ENCODE measurements at regions not wholly inside any gene's neighbourhood (a gene's known extent, or its start where the extent isn't known, plus 50 kb on each side); places are given as distances from the start of the nearest gene placed in this dataset.

DNA sequence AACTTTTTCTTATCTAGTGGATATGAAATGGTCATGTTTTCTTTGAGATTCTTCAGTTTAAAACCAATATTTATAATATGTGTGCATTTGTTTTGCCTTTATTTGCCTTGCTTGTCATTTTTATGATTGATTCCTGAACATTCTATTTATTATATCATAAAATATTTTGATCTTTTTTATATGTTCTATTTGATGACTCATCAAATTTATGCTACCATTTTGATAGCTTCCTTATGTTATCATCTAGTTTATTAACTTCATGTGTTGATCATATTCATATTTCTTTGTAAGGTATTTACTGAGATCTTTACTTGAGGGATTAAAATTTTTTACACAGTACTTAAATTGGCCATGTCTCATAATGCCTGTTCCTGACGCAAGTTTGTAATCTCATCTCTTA lies 1650.0 kb downstream of the AMY1C start:
- Histone ChIP-seq H3K14ac (ENCODE audit: low read length) (no peak overlapping the region), H2AFZ (ENCODE audit: low read length) (no peak overlapping the region), H3K36me3 (replicated peaks in 1 of 2; ENCODE audit: control insufficient read depth in 2 of 2, insufficient read depth in 2 of 2, low read length in 2 of 2) (no peaks in the 10 kb centered on the region), H3K4ac (ENCODE audit: low read length) (no peak overlapping the region), H3K9me3 (replicated peaks in 1 of 2; ENCODE audit: control insufficient read depth in 2 of 2, insufficient read depth in 1 of 2, low read depth in 1 of 2, low read length in 2 of 2) (peaks cover 0 to 2% of the 10 kb centered on the region in 2 donors), H2BK12ac (ENCODE audit: low read length) (no peak overlapping the region), H3K18ac (ENCODE audit: low read length) (no peak overlapping the region), H3K4me2 (ENCODE audit: insufficient read depth, low read length, poor library complexity, severe bottlenecking) (no peak overlapping the region), H3K27me3 (ENCODE audit: control insufficient read depth in 3 of 3, insufficient read depth in 3 of 3, low read depth in 1 of 3, low read length in 3 of 3) (no peaks in the 10 kb centered on the region), H3K4me1 (ENCODE audit: control insufficient read depth in 2 of 2, insufficient read depth in 1 of 2, low read depth in 1 of 2, low read length in 2 of 2) (no peaks in the 10 kb centered on the region), H3K23ac (ENCODE audit: low read depth, low read length, poor library complexity) (no peak overlapping the region), H3K79me1 (ENCODE audit: low read depth, low read length) (no peaks in the 10 kb centered on the region), H2BK15ac (ENCODE audit: low read length) (no peak overlapping the region), H4K8ac (ENCODE audit: low read depth, low read length) (no peak overlapping the region), H4K91ac (ENCODE audit: low read depth, low read length, poor library complexity) (no peak overlapping the region), H3K27ac (replicated peaks; ENCODE audit: low read length) (no peak overlapping the region), H3K9ac (ENCODE audit: low read depth, low read length, poor library complexity) (no peak overlapping the region), H3K4me3 (ENCODE audit: low read length in 2 of 2) (no peak overlapping the region), H2AK5ac (ENCODE audit: low read depth, low read length) (no peak overlapping the region), H2BK120ac (ENCODE audit: low read depth, low read length) (no peak overlapping the region), H2BK5ac (ENCODE audit: low read length) (no peak overlapping the region)
- no peak for DNase-seq (ENCODE audit: low spot score)
- WGBS, 2 donors (ENCODE audit: extremely low coverage in 2 of 2, insufficient read length in 2 of 2, insufficient replicate concordance in 1 of 2) = no CpG with 5 or more reads among the region's 1 CpG

DNA sequence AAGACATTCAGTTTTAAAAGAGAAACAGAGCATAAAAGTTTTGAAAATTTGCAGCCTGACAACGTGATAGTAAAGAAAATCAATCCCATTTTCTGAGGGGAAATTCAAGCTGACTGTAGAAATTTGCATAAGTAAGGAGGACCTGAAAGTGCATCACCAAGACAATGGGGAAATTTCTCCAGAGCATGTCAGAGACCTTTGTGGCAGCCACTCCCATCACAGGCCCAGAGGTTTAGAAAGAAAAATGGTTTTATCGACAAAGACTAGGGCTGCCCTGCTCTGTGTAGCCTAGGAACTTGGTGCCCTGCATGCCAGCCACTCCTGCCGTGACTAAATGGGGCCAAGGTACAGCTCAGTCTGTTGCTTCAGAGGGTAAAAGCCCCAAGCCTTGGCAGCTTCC lies 1640.2 kb upstream of the PRMT6 start:
- WGBS, 2 donors (ENCODE audit: extremely low coverage in 2 of 2, insufficient read length in 2 of 2, insufficient replicate concordance in 1 of 2) = no CpG with 5 or more reads among the region's 3 CpGs

DNA sequence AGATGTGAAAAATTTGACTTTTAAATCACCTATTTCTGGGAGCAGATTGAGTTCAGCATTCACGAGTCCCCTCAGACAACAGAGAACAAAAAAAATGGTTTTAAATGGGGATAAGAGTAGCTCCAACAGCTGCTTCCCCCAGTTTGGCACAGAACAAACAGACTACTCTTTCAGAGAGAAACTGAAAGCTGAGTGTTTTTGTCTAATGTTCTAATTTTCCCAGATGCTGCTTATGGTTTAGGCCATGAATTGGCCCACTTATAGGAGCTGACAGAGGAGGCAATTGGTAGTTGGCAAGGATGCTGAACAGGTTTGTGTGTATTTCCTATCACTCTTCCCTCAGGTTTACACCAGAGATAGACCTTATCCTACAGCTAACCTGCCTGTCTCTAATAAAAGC lies 1637.4 kb upstream of the PRMT6 start:
- H3K18ac ChIP-seq (ENCODE audit: low read length) = no peak overlapping the region

More for the DNA sequence above, 1640.2 kb upstream of the PRMT6 start:
- H3K27me3 ChIP-seq (ENCODE audit: control insufficient read depth in 3 of 3, insufficient read depth in 3 of 3, low read depth in 1 of 3, low read length in 3 of 3) = no peaks in the 10 kb centered on the region
- H3K23ac ChIP-seq (ENCODE audit: low read depth, low read length, poor library complexity) = no peak overlapping the region
- H3K9me3 ChIP-seq (replicated peaks in 1 of 2; ENCODE audit: control insufficient read depth in 2 of 2, insufficient read depth in 1 of 2, low read depth in 1 of 2, low read length in 2 of 2) = peaks cover 0 to 2% of the 10 kb centered on the region in 2 donors
- H4K8ac ChIP-seq (ENCODE audit: low read depth, low read length) = no peak overlapping the region
- no peak overlapping the region for H3K4ac ChIP-seq (ENCODE audit: low read length)
- H3K9ac ChIP-seq (ENCODE audit: low read depth, low read length, poor library complexity) = no peak overlapping the region
- H2BK5ac ChIP-seq (ENCODE audit: low read length) = no peak overlapping the region
- H2AK5ac ChIP-seq (ENCODE audit: low read depth, low read length) = no peak overlapping the region
- no peak overlapping the region for H2BK15ac ChIP-seq (ENCODE audit: low read length)
- H3K27ac ChIP-seq (replicated peaks; ENCODE audit: low read length) = no peak overlapping the region
- no peak overlapping the region for H3K18ac ChIP-seq (ENCODE audit: low read length)
- H2BK120ac ChIP-seq (ENCODE audit: low read depth, low read length) = no peak overlapping the region
- H3K4me2 ChIP-seq (ENCODE audit: insufficient read depth, low read length, poor library complexity, severe bottlenecking) = no peak overlapping the region
- no peak overlapping the region for H2BK12ac ChIP-seq (ENCODE audit: low read length)
- no peak overlapping the region for H3K14ac ChIP-seq (ENCODE audit: low read length)
- H3K4me3 ChIP-seq (ENCODE audit: low read length in 2 of 2) = no peak overlapping the region
- no peaks in the 10 kb centered on the region for H3K4me1 ChIP-seq (ENCODE audit: control insufficient read depth in 2 of 2, insufficient read depth in 1 of 2, low read depth in 1 of 2, low read length in 2 of 2)
- H4K91ac ChIP-seq (ENCODE audit: low read depth, low read length, poor library complexity) = no peak overlapping the region
- DNase-seq (ENCODE audit: low spot score) = no peak
- H3K79me1 ChIP-seq (ENCODE audit: low read depth, low read length) = no peaks in the 10 kb centered on the region
- no peak overlapping the region for H2AFZ ChIP-seq (ENCODE audit: low read length)
- no peaks in the 10 kb centered on the region for H3K36me3 ChIP-seq (replicated peaks in 1 of 2; ENCODE audit: control insufficient read depth in 2 of 2, insufficient read depth in 2 of 2, low read length in 2 of 2)

DNA sequence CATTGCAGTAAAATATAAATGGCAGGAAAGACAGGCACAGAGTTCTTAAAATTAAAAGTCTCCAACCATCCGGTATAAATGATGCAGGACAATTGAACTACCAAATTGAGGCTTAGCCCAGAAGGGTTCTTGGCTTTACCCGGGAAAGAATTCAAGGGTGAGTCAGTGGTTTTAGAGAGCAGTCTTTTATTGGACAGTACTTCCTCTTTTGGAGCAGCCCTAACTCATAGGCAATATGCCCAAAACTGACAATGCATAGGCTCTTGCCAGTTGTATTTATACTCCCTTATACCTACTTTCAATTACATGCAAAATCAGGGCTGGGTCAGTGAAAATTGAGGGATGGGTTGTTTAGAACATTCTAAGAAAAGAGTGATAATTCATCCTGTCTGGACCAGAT lies 1628.9 kb upstream of the PRMT6 start:
- Histone ChIP-seq H2BK15ac (ENCODE audit: low read length) (no peak overlapping the region), H2BK12ac (ENCODE audit: low read length) (no peak overlapping the region), H2BK5ac (ENCODE audit: low read length) (no peak overlapping the region), H4K91ac (ENCODE audit: low read depth, low read length, poor library complexity) (no peak overlapping the region), H3K9me3 (replicated peaks in 1 of 2; ENCODE audit: control insufficient read depth in 2 of 2, insufficient read depth in 1 of 2, low read depth in 1 of 2, low read length in 2 of 2) (no peaks in the 10 kb centered on the region), H3K4me1 (ENCODE audit: control insufficient read depth in 2 of 2, insufficient read depth in 1 of 2, low read depth in 1 of 2, low read length in 2 of 2) (no peaks in the 10 kb centered on the region), H3K79me1 (ENCODE audit: low read depth, low read length) (no peaks in the 10 kb centered on the region), H3K4me3 (ENCODE audit: low read length in 2 of 2) (no peak overlapping the region), H3K27ac (replicated peaks; ENCODE audit: low read length) (no peak overlapping the region), H3K23ac (ENCODE audit: low read depth, low read length, poor library complexity) (no peak overlapping the region), H3K9ac (ENCODE audit: low read depth, low read length, poor library complexity) (no peak overlapping the region), H2AK5ac (ENCODE audit: low read depth, low read length) (no peak overlapping the region), H4K8ac (ENCODE audit: low read depth, low read length) (no peak overlapping the region), H3K18ac (ENCODE audit: low read length) (no peak overlapping the region), H3K4me2 (ENCODE audit: insufficient read depth, low read length, poor library complexity, severe bottlenecking) (no peak overlapping the region), H2BK120ac (ENCODE audit: low read depth, low read length) (no peak overlapping the region), H3K36me3 (replicated peaks in 1 of 2; ENCODE audit: control insufficient read depth in 2 of 2, insufficient read depth in 2 of 2, low read length in 2 of 2) (no peaks in the 10 kb centered on the region), H3K14ac (ENCODE audit: low read length) (no peak overlapping the region), H3K4ac (ENCODE audit: low read length) (no peak overlapping the region), H2AFZ (ENCODE audit: low read length) (no peak overlapping the region), H3K27me3 (ENCODE audit: control insufficient read depth in 3 of 3, insufficient read depth in 3 of 3, low read depth in 1 of 3, low read length in 3 of 3) (no peaks in the 10 kb centered on the region)
- WGBS, 2 donors (ENCODE audit: extremely low coverage in 2 of 2, insufficient read length in 2 of 2, insufficient replicate concordance in 1 of 2) = no CpG with 5 or more reads among the region's 2 CpGs
- DNase-seq (ENCODE audit: low spot score) = no peak

More for the DNA sequence above, 1637.4 kb upstream of the PRMT6 start:
- H3K79me1 ChIP-seq (ENCODE audit: low read depth, low read length) = no peaks in the 10 kb centered on the region
- no peak overlapping the region for H3K27ac ChIP-seq (replicated peaks; ENCODE audit: low read length)
- no peak for DNase-seq (ENCODE audit: low spot score)
- no peak overlapping the region for H3K14ac ChIP-seq (ENCODE audit: low read length)
- H3K4ac ChIP-seq (ENCODE audit: low read length) = no peak overlapping the region
- H2BK5ac ChIP-seq (ENCODE audit: low read length) = no peak overlapping the region
- no peak overlapping the region for H3K4me3 ChIP-seq (ENCODE audit: low read length in 2 of 2)
- no peak overlapping the region for H3K4me2 ChIP-seq (ENCODE audit: insufficient read depth, low read length, poor library complexity, severe bottlenecking)
- H2AFZ ChIP-seq (ENCODE audit: low read length) = no peak overlapping the region
- no peak overlapping the region for H2BK120ac ChIP-seq (ENCODE audit: low read depth, low read length)
- H3K9me3 ChIP-seq (replicated peaks in 1 of 2; ENCODE audit: control insufficient read depth in 2 of 2, insufficient read depth in 1 of 2, low read depth in 1 of 2, low read length in 2 of 2) = no peaks in the 10 kb centered on the region
- WGBS, 2 donors (ENCODE audit: extremely low coverage in 2 of 2, insufficient read length in 2 of 2, insufficient replicate concordance in 1 of 2) = no CpG with 5 or more reads among the region's 1 CpG
- H3K27me3 ChIP-seq (ENCODE audit: control insufficient read depth in 3 of 3, insufficient read depth in 3 of 3, low read depth in 1 of 3, low read length in 3 of 3) = no peaks in the 10 kb centered on the region
- H3K4me1 ChIP-seq (ENCODE audit: control insufficient read depth in 2 of 2, insufficient read depth in 1 of 2, low read depth in 1 of 2, low read length in 2 of 2) = no peaks in the 10 kb centered on the region
- H2BK15ac ChIP-seq (ENCODE audit: low read length) = no peak overlapping the region
- no peak overlapping the region for H4K8ac ChIP-seq (ENCODE audit: low read depth, low read length)
- H4K91ac ChIP-seq (ENCODE audit: low read depth, low read length, poor library complexity) = no peak overlapping the region
- no peak overlapping the region for H3K23ac ChIP-seq (ENCODE audit: low read depth, low read length, poor library complexity)
- H3K9ac ChIP-seq (ENCODE audit: low read depth, low read length, poor library complexity) = no peak overlapping the region
- H2AK5ac ChIP-seq (ENCODE audit: low read depth, low read length) = no peak overlapping the region
- no peaks in the 10 kb centered on the region for H3K36me3 ChIP-seq (replicated peaks in 1 of 2; ENCODE audit: control insufficient read depth in 2 of 2, insufficient read depth in 2 of 2, low read length in 2 of 2)
- no peak overlapping the region for H2BK12ac ChIP-seq (ENCODE audit: low read length)
